ENCODE measurements at regions not wholly inside any gene's neighbourhood (a gene's known extent, or its start where the extent isn't known, plus 50 kb on each side); places are given as distances from the start of the nearest gene placed in this dataset.
A peak's percentile ranks its signal among the peaks of the same experiment; 100 is the strongest.
"Not testable (repeated sequence)": the region's sequence is repeated elsewhere in the genome, so short reads cannot be mapped to it uniquely, and the experiment has no call there.

DNA sequence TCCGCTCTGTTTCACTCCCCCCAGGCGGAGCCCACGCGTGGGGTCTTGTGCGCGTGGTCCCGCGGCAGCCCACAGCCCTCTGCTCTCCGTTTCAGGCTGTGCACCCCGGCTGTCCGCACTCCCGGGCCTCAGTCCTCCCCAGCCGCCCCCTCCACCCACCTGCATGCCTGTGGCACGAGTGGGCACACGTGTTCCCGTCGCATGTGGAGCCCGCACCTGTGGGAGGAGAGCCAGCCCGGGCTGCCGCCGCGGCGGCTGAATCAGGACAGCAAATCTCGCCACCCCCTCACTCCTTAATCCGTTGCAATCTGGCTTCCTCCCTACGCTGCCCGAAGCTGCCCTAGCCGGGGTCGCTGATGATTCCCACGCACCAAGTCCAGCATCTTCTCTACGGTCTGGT, 69.9 kb upstream of the GRIN2A start:
- DNase-seq (ENCODE audit: low spot score) (no peak), ATAC-seq (ENCODE audit: low FRiP score) (no peak)
- TF ChIP-seq, protein P1, sequence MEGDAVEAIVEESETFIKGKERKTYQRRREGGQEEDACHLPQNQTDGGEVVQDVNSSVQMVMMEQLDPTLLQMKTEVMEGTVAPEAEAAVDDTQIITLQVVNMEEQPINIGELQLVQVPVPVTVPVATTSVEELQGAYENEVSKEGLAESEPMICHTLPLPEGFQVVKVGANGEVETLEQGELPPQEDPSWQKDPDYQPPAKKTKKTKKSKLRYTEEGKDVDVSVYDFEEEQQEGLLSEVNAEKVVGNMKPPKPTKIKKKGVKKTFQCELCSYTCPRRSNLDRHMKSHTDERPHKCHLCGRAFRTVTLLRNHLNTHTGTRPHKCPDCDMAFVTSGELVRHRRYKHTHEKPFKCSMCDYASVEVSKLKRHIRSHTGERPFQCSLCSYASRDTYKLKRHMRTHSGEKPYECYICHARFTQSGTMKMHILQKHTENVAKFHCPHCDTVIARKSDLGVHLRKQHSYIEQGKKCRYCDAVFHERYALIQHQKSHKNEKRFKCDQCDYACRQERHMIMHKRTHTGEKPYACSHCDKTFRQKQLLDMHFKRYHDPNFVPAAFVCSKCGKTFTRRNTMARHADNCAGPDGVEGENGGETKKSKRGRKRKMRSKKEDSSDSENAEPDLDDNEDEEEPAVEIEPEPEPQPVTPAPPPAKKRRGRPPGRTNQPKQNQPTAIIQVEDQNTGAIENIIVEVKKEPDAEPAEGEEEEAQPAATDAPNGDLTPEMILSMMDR (IDR thresholded peaks at IDR 0.05), result no peak

DNA sequence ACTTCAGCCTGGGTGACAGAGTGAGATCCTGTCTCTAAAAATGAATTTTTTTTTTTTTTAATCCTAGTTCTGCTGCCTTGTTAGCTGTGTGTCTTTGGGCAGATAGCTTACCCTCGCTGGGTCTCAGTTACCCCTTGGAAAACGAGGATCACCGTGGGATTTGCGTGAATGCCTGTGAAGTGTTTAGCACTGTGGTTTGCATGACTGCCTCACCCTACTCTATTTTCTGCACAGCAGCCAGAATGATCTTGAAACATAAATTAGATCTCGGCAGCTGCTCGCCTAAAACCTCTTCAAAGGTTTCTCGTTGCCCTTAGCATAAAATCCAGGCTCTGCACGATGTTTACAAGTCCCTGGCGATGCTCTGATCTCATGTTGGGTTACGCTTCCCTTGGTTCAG, 71.2 kb upstream of the GRIN2A start:
- TF ChIP-seq, protein P1 (IDR thresholded peaks at IDR 0.05), result no peak
- no peak for ATAC-seq (ENCODE audit: low FRiP score)
- DNase-seq (ENCODE audit: low spot score), result no peak

DNA sequence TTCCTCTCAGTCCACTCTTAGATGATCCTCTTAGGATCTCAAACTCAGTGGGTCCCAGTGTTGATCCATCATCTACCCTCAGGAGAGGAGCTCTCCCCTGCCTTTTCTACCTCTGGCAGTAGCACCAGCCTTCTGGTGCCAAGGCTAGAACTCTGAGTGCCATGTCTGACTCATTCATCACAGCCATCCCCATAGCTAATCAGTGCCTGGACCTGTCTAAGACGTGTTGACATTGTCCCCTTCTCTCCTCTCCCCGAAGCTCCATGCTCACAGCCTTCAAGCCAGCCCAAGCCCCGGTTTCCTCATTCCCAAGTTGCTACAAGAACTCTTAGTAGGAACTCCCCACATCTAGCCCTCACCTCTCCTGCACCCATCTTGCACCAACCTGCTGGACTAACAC, 73.5 kb upstream of the GRIN2A start:
- DNase-seq (ENCODE audit: low spot score) (no peak), ATAC-seq (ENCODE audit: low FRiP score) (no peak)
- TF ChIP-seq, protein P1 (IDR thresholded peaks at IDR 0.05), result no peak

DNA sequence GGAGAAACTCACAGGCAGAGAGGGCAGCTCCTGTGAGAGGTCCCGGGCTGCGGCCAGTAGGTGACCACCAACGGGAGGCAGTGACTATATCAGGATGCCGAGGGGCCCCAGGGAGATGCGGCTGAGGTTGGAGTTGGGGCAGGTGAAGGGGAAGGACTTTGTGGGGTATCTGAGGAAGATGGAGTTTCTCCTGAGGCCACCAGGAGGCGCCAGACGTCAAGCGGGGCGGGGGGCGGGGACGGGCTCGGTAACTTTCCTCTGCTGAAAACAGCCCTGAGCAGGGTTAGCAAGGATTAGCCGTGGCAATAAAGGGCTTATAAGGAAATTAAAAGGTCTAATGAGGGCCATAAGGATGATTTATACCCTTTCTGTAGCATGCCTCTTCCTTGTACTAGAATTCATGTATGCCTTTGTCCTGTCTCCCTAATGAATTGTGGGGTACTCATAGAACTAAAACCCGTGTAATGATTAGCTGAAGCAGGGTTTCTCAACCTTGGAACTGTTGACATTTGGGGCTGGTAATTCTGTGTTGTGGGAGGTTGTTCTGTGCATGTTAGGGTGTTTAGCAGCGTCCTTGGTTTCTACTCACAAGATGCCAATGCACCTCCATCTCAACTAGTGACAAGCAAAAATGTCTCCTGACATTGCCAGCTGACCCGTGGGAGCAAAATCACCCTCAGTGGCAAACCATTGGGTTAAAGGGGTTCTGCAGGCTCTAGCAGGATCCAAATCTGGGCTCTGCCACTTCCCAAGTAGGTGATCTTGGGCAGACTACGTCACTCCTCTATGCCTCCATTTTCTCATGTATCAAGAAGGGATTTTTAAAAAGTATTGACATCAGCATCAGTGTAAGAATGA, 74.8 kb upstream of the GRIN2A start:
- TF ChIP-seq, protein P1 (IDR thresholded peaks at IDR 0.05), result no peak
- DNase-seq (ENCODE audit: low spot score) (no peak), ATAC-seq (ENCODE audit: low FRiP score) (no peak)

DNA sequence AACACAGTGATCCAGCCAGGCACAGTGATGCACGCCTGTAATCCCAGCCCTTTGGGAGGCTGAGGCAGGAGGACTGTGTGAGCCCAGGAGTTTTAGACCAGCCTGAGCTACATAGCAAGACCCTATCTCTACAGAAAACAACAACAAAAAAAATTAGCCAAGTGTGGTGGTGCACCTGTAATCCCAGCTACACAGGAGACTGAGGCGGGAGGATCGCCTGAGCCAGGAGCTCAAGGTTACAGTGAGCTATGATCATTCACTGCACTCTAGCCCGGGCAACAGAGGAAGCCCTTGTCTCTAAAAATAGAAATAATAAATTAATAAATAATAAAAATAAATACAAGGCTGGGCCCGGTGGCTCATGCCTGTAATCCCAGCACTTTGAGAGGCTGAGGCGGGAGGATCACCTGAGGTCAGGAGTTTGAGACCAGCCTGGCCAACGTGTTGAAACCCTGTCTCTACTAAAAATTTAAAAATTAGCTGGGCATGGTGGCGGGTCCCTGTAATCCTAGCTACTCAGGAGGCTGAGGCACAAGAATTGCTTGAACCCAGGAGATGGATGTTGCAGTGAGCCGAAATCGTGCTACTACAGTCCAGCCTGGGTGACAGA, 75.5 kb upstream of the GRIN2A start:
- not testable (repeated sequence) for ATAC-seq (ENCODE audit: low FRiP score); DNase-seq (ENCODE audit: low spot score)

DNA sequence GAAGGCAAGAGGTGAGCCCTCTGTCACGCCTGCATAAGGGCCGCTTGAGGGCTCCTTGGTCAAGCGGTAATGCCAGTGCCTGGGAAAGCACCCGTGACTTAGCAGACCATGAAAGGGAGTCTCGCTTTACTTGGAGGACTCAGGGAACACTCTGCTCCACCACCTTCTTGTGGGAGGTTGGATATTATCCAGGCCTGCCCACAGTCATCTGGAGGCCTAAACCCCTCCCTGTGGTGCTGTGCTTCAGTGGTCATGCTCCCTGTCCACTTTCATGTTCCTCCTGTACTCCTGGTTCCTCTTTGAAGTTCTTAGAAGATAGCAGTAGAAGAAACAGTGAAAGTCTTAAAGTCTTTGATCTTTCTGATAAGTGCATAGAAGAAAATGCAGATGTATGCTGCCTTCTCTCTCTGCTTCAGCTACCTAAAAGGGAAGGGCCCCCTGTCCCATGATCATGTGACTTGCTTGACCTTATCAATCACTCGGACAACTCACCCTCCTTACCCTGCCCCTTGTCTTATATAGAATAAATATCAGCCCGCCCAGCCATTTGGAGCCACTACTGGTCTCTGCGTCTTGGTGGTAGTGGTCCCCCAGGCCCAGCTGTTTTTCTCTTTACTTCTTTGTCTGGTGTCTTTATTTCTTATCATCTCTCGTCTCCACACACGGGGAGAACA, 76.8 kb upstream of the GRIN2A start:
- ATAC-seq (ENCODE audit: low FRiP score); DNase-seq (ENCODE audit: low spot score): not testable (repeated sequence)

DNA sequence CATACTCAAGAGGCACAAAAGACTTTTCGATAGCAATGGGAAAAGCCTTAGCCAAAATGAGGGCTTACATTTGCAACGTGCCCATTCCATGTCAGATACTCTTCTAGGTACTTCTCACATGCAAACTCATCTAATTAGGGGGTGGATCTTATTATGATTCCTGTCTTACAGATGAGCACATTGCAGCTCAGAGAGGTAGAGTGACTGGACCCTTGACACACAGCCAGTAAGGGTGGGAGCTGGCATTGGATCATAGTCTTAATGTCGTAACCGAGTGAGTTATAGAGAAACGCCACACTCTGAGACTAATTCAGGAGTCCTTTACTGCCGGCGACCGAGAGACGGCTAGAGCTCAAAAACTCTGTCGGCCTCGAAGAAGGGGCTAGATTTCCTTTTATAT, 78.8 kb upstream of the GRIN2A start:
- DNase-seq (ENCODE audit: low spot score), result no peak
- ATAC-seq (ENCODE audit: low FRiP score), result peak; percentile 45
- TF ChIP-seq, protein P1 (IDR thresholded peaks at IDR 0.05), result no peak

DNA sequence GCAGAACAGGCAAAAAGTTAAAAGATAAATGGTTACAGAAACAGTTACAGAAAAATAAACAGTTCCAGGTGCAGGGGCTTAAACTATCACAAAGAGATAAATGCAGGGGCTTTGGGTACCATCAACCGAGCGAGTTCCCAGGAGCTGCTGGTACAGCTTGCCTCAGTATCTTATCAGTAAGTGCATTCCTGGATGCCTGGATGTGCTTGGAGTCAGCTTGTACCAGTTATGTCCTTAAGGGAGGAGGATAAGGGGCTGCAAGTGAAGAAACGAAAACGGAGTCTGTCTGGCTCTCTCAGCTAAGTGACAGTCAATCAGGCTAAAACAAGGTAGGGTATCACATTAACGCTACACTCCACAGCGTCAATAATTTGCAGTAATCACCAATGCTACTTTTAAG, 79.3 kb upstream of the GRIN2A start:
- not testable (repeated sequence) for DNase-seq (ENCODE audit: low spot score); ATAC-seq (ENCODE audit: low FRiP score)

Measured in omental fat pad (tissue), 3 donors.